Ovary (tissue), 7 donors: ENCODE measurements at regions not wholly inside any gene's neighbourhood (a gene's known extent, or its start where the extent isn't known, plus 50 kb on each side); places are given as distances from the start of the nearest gene placed in this dataset.

ENCODE experiments used
- DNase-seq, 5 donors: peaks; one replicate each; pipeline ENCODE4 v3.0.0-alpha.2; 2019 to 2020
- H3K27ac ChIP-seq, 2 donors: fragments of 200-600 bp; one replicate each; pipeline versions ENCODE4 v1.5.1 to v1.8.0; 2019 to 2022
- H3K27me3 ChIP-seq: fragments of 200-600 bp; one replicate; pipeline ENCODE4 v1.8.0; 2022
- H3K36me3 ChIP-seq: fragments of 200-600 bp; sonication (generic); one replicate; pipeline ENCODE4 v1.5.1; 2019
- H3K4me1 ChIP-seq: one replicate; pipeline ENCODE4 v1.8.1; 2013; ENCODE audit warnings: mild to moderate bottlenecking, moderate library complexity; ENCODE audit not compliant: insufficient read depth
- H3K4me3 ChIP-seq: fragments of 200-600 bp; sonication (generic); one replicate; pipeline ENCODE4 v1.5.1; 2017
- H3K9me3 ChIP-seq, 2 donors: fragments of 200-600 bp in 1 of 2; sonication (generic) in 1 of 2; one replicate each; pipeline versions ENCODE4 v1.5.1 to v1.8.1; 2013 to 2019; ENCODE audit warnings: mild to moderate bottlenecking in 1 of 2, moderate library complexity in 1 of 2
- EP300 ChIP-seq: sonication (generic); formaldehyde crosslinking; IDR thresholded peaks from one replicate; pipeline ENCODE4 v1.6.1; 2017; ENCODE audit warnings: antibody characterized with exemption
- POLR2A ChIP-seq: fragments of 450-650 bp; IDR thresholded peaks from one replicate; pipeline ENCODE4 v1.6.1; 2017; ENCODE audit warnings: antibody characterized with exemption, mild to moderate bottlenecking, moderate library complexity
- WGBS, 3 donors: extraction: QIAGEN DNeasy Blood & Tissue Kit in 1 of 3; methylation state at CpG; one replicate each; pipeline versions ENCODE4 v1.1.5 to v1.1.7; 2013 to 2017; 5-methylcytosine and 5-hydroxymethylcytosine counted together
- intact Hi-C, 4 donors: fragments of 100-400 bp; cut with DNase I; formaldehyde crosslinking; loops; one replicate each; pipeline versions ENCODE4 v1.11.0 to v1.15.1; 2022 to 2023
- TF ChIP-seq, protein P1 (sequence below), 3 donors: fragments of 450-650 bp in 2 of 3; fragments of 200-600 bp in 1 of 3; IDR thresholded peaks; one replicate each; pipeline versions ENCODE4 v1.5.1 to v1.8.0; 2016 to 2022; ENCODE audit warnings: antibody characterized with exemption in 3 of 3, mild to moderate bottlenecking in 1 of 3
- donor health status: DM: no; HTN: no; CAD: no; lungs with moderate emphysema.
- donor health status: DM: no; HTN: no; CAD: no.
- donor health status: Bipolar disorder and iron deficiency.
- donor health status: DM: no; HTN: no; CAD: no.
- donor health status: DM: yes; HTN: yes; CAD: no.

DNA sequence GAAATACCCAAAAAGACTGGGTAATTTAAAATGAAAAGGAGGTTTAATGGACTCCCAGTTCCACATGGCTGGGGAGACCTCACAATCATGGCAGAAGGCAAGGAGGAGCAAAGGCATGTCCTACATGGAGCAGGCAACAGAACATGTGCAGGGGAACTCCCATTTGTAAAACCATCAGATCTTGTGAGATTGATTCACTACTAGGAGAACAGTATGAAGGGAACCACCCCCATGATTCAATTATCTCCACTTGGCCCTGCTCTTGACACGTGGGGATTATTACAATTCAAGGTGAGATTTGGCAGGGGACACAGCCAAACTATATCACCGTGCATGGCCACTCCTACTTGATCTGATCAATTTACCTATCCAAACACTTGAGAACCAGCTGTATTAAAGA, 131.5 kb upstream of the LDB2 start:
- Histone ChIP-seq H3K4me1 (no peaks in the 10 kb centered on the region), H3K9me3 (no peaks in the 10 kb centered on the region), H3K27me3 (no peaks in the 10 kb centered on the region), H3K27ac (no peak overlapping the region), H3K4me3 (no peak overlapping the region), H3K36me3 (no peaks in the 10 kb centered on the region)
- DNase-seq, result no peak
- 75 to 91% (median 77%) methylated on average over 2 of the region's 2 CpGs for WGBS, 3 donors
- TF ChIP-seq POLR2A (no peak), EP300 (no peak)
- TF ChIP-seq, protein P1, sequence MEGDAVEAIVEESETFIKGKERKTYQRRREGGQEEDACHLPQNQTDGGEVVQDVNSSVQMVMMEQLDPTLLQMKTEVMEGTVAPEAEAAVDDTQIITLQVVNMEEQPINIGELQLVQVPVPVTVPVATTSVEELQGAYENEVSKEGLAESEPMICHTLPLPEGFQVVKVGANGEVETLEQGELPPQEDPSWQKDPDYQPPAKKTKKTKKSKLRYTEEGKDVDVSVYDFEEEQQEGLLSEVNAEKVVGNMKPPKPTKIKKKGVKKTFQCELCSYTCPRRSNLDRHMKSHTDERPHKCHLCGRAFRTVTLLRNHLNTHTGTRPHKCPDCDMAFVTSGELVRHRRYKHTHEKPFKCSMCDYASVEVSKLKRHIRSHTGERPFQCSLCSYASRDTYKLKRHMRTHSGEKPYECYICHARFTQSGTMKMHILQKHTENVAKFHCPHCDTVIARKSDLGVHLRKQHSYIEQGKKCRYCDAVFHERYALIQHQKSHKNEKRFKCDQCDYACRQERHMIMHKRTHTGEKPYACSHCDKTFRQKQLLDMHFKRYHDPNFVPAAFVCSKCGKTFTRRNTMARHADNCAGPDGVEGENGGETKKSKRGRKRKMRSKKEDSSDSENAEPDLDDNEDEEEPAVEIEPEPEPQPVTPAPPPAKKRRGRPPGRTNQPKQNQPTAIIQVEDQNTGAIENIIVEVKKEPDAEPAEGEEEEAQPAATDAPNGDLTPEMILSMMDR (IDR thresholded peaks at IDR 0.05), result no peak
- intact Hi-C loops, result no loop called here

DNA sequence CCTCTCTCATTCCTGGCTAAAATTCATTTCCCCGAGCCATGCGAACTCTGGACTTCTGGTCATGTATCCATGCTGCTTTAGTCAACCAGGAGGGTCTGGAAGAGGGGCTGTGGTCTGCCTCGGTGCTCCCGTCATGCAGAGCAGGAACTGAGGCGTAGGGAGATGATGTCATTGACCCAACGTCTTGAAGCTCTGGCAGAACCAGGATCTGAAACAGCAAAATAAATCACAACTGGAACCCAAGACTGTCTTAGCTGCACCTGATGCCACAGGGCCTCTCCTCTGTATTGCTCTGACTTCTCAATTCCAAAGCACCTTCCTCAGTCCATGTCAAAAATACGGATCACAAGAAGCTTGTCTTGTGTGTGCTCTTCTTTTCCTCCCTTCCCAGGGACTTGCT, 131.0 kb upstream of the LDB2 start:
- H3K4me3 ChIP-seq, result no peak overlapping the region
- WGBS, 3 donors, result 75 to 86% (median 85%) methylated on average over 7 of the region's 7 CpGs
- DNase-seq, result no peak
- H3K4me1 ChIP-seq, result no peaks in the 10 kb centered on the region
- no peaks in the 10 kb centered on the region for H3K27me3 ChIP-seq
- no peak overlapping the region for H3K27ac ChIP-seq
- no peaks in the 10 kb centered on the region for H3K36me3 ChIP-seq
- intact Hi-C loops, result no loop called here
- TF ChIP-seq, protein P1 (IDR thresholded peaks at IDR 0.05), result no peak
- no peak for TF ChIP-seq EP300
- no peak for TF ChIP-seq POLR2A
- H3K9me3 ChIP-seq, result no peaks in the 10 kb centered on the region

DNA sequence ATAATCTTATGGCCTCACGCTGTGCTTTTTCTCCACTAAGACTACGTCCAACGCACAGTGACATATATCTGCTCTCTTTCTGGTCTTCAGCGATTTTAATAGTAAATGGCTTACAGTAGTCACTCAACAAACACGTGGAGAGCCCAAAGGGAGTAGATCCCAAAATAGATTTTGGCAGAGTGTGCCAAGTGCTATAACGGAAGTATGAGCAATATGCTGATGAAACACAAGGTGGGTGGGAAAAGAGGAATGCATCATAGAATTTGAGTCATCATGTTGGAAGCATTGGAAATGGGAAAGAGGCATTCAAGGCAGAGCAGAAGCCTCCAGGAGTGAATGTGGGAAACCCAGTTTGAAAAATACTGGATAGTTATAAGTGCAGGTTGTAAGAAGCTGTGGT, 129.1 kb upstream of the LDB2 start:
- DNase-seq, result no peak

DNA sequence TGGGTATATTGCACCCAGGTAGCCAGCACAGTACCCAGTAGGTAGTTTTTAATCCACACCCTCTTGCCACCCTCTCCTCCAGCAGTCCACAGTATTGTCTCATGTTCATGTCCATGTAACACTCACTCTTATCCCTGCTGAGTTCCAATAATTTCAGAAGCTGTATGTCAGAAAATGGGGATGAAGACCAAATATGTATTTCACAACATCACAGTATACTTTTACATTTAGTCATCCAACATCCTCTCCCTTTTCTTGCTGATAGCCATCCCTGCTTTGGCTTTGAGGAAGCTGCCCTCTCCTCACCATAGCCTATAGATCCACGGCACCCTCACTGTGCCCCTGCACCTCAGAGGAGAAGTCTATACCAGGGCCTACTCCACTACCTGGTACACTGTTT, 126.0 kb upstream of the LDB2 start:
- 92 to 100% (median 96%) methylated on average over 1 of the region's 1 CpG for WGBS, 3 donors

More for the DNA sequence above, 129.1 kb upstream of the LDB2 start:
- intact Hi-C loops, result no loop called here
- Histone ChIP-seq H3K27me3 (no peaks in the 10 kb centered on the region), H3K36me3 (no peaks in the 10 kb centered on the region), H3K4me3 (no peak overlapping the region), H3K9me3 (no peaks in the 10 kb centered on the region), H3K27ac (no peak overlapping the region), H3K4me1 (no peaks in the 10 kb centered on the region)
- WGBS, 3 donors, result 57 to 68% (median 63%) methylated on average over 6 of the region's 6 CpGs
- TF ChIP-seq, protein P1 (IDR thresholded peaks at IDR 0.05), result no peak
- TF ChIP-seq POLR2A (no peak), EP300 (no peak)

DNA sequence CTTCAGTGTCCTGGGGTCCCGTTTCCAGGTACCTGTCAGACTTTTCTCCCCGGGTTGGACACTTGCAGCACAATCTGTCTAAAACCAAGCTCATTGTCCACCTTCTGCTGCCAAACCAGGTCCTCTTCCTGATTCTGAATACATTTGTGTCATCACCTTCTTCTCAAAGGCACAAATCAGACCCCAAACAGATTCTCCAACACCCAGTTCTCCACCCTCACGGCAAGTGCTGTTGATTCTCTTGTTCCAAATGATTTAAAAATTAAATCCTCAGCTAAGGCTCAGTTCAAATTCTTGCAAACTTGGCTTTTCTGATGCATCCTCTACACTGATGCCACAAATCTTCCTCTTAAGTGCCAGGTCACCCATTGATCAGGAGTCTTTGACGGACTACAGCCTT, 122.5 kb upstream of the LDB2 start:
- TF ChIP-seq EP300, result no peak
- TF ChIP-seq, protein P1 (IDR thresholded peaks at IDR 0.05), result no peak
- TF ChIP-seq POLR2A, result no peak
- WGBS, 3 donors, result 66 to 92% (median 79%) methylated on average over 4 of the region's 4 CpGs
- Histone ChIP-seq H3K4me3 (no peak overlapping the region), H3K27ac (no peak overlapping the region), H3K9me3 (no peaks in the 10 kb centered on the region), H3K36me3 (no peaks in the 10 kb centered on the region), H3K4me1 (no peaks in the 10 kb centered on the region), H3K27me3 (no peaks in the 10 kb centered on the region)
- DNase-seq, result no peak
- intact Hi-C loops, result no loop called here

More for the DNA sequence above, 126.0 kb upstream of the LDB2 start:
- H3K4me1 ChIP-seq, result no peaks in the 10 kb centered on the region
- DNase-seq, result no peak
- H3K27ac ChIP-seq, result no peak overlapping the region
- no peak for TF ChIP-seq EP300
- intact Hi-C loops, result no loop called here
- no peaks in the 10 kb centered on the region for H3K9me3 ChIP-seq
- no peaks in the 10 kb centered on the region for H3K27me3 ChIP-seq
- no peaks in the 10 kb centered on the region for H3K36me3 ChIP-seq
- H3K4me3 ChIP-seq, result no peak overlapping the region
